Epithelial cell of esophagus (primary cell): ENCODE measurements at regions not wholly inside any gene's neighbourhood (a gene's known extent, or its start where the extent isn't known, plus 50 kb on each side); places are given as distances from the start of the nearest gene placed in this dataset.

ENCODE experiments used
- DNase-seq: peaks from one replicate; pipeline ENCODE4 v3.0.0; 2010; ENCODE audit warnings: low read depth
- H3K4me3 ChIP-seq: 2 replicates; pipeline ENCODE4 v1.5.1; 2011; ENCODE audit warnings: mild to moderate bottlenecking, low read length, control low read depth
- TF ChIP-seq, protein P1 (sequence below): IDR thresholded peaks from 2 replicates; pipeline ENCODE4 v1.5.1; 2011; ENCODE audit warnings: low read depth, mild to moderate bottlenecking, low read length, control low read depth, inconsistent platforms; ENCODE audit not compliant: insufficient read depth; ENCODE audit errors: missing control alignments

- no peak for DNase-seq
- TF ChIP-seq, protein P1, sequence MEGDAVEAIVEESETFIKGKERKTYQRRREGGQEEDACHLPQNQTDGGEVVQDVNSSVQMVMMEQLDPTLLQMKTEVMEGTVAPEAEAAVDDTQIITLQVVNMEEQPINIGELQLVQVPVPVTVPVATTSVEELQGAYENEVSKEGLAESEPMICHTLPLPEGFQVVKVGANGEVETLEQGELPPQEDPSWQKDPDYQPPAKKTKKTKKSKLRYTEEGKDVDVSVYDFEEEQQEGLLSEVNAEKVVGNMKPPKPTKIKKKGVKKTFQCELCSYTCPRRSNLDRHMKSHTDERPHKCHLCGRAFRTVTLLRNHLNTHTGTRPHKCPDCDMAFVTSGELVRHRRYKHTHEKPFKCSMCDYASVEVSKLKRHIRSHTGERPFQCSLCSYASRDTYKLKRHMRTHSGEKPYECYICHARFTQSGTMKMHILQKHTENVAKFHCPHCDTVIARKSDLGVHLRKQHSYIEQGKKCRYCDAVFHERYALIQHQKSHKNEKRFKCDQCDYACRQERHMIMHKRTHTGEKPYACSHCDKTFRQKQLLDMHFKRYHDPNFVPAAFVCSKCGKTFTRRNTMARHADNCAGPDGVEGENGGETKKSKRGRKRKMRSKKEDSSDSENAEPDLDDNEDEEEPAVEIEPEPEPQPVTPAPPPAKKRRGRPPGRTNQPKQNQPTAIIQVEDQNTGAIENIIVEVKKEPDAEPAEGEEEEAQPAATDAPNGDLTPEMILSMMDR = no peak
- no peak overlapping the region for H3K4me3 ChIP-seq
Measured at GRCh38 chr3:106719077-106719476, 658.2 kb upstream of the CCDC54 start.

GRCh38 chr3:106719583-106719982 lies 657.7 kb upstream of the CCDC54 start:
- no peak overlapping the region for H3K4me3 ChIP-seq
- TF ChIP-seq, protein P1 = no peak
- no peak for DNase-seq

DNA sequence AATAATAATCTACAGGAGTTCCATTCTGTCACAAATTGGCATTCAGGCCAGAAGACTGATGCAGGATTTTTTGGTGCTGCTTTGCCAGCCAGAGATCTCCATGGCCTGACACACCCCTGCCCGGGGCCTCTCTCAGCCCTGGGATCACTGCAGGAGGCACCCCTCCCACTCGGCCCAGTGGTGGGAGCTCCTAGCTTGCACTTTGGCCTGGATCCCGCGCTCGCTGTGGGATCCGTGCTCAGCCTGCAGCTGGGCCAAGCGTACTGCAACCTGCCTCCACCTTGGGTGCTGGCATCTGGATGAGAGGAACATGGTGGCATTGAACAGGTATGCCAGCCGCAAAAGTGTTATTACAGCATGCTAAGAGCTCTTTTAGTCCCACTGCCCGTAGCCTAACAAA lies 656.7 kb upstream of the CCDC54 start:
- TF ChIP-seq, protein P1 = no peak
- DNase-seq = no peak
- H3K4me3 ChIP-seq = no peak overlapping the region

DNA sequence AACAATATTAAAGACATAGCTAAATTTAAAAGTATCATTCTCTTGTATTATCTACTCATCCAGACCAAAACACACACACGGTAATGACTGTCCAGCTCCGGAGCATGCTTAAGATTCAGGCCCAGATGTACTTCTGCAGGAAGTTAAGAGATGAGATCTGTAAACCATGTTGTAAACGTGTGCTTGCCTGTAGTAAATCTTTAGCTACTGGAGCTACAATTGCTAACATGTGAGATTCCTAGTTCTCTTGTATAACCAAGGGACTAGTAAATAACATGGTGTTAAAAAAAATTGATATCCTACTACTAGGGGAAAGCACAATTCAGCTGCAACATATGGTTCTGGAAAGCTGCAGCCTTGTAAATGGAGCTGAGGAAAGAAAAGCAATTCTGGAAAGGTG lies 651.7 kb upstream of the CCDC54 start:
- H3K4me3 ChIP-seq = no peak overlapping the region
- TF ChIP-seq, protein P1 = no peak
- no peak for DNase-seq

DNA sequence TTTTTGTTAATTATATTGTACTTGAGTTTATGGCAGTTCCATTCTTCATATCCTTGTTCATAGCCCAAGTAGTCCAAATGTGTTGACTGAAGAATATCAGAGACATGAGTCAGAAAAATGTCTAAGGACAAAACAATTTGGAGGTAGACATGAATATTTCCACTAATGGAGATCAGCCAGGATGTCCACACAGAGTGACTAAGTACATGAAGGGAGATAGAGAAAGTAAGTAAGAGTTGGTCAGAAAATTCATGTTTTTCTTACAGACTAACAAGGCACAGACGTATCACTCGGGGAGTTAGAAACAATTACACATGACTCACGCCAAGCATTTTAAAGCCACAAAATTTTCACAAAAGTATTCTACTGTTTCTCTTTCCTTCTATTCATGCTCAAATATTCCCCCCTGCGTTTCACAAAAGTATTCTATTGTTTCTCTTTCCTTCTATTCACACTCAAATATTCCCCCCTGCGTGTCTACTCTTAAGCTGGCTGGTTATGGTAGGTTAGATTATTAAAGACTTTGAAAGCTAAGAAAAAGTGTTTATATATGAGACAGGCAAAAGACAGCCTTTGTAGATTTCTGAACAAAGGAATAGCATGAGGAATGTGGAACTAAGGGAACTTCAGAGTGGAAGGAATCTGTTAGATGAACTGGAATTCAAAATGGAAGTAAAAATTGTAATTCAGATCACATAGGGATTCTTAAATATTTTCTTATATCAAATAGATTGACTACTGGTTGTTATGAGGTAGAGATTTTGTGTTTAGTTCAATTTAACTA lies 648.7 kb upstream of the CCDC54 start:
- TF ChIP-seq, protein P1 = no peak
- DNase-seq = peak; percentile 92
- H3K4me3 ChIP-seq = no peak overlapping the region

DNA sequence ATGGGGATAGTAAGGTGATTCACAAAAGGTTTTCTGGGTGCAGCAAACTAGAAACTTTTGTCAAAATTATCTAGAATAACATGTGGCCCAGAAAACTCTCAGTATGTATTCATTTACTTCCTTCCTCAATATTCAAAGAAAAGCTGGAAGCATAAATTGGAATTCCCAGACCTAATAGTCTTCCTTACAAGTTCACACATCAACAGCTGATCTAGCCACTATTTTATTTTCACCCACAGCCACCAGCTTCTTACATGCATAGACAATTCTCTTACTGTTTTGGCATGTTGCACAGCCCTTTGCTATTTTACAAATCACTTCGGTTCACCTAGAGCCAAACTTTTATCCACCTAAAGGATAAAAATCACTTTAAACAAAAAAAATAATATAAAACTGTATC lies 647.8 kb upstream of the CCDC54 start:
- no peak overlapping the region for H3K4me3 ChIP-seq
- DNase-seq = peak; percentile 2
- TF ChIP-seq, protein P1 = no peak

GRCh38 chr3:106731230-106731629 lies 646.0 kb upstream of the CCDC54 start:
- H3K4me3 ChIP-seq = no peak overlapping the region
- DNase-seq = no peak
- TF ChIP-seq, protein P1 = no peak
